ENCODE measurements at regions not wholly inside any gene's neighbourhood (a gene's known extent, or its start where the extent isn't known, plus 50 kb on each side); places are given as distances from the start of the nearest gene placed in this dataset.
"Not testable (repeated sequence)": the region's sequence is repeated elsewhere in the genome, so short reads cannot be mapped to it uniquely, and the experiment has no call there.

- TF ChIP-seq CTCF (IDR thresholded peaks at IDR 0.05; ENCODE audit: insufficient read depth, low read length) = no peak
- TF ChIP-seq SPI1 (IDR thresholded peaks at IDR 0.05; ENCODE audit: borderline replicate concordance, low read depth) = no peak
- TF ChIP-seq POLR2AphosphoS5 (IDR thresholded peaks at IDR 0.05; ENCODE audit: low read depth) = no peak
- TF ChIP-seq REST (IDR thresholded peaks at IDR 0.05; ENCODE audit: insufficient replicate concordance, low read depth) = no peak
- TF ChIP-seq GABPA (IDR thresholded peaks at IDR 0.05; ENCODE audit: low read depth) = no peak
- Histone ChIP-seq H3K4me3 (replicated peaks; ENCODE audit: insufficient read depth, low read length) (no peak overlapping the region), H3K27ac (replicated peaks) (no peak overlapping the region), H3K27me3 (ENCODE audit: insufficient read depth, poor library complexity, severe bottlenecking) (no peaks in the 10 kb centered on the region)
- DNase-seq (ENCODE audit: low read depth in 1 of 2, low spot score in 1 of 2) = no peak
These were observed 201.7 kb upstream of the ADAMTS3 start for GRCh38 chr4:72770708-72771107.

- Histone ChIP-seq H3K4me3 (replicated peaks; ENCODE audit: insufficient read depth, low read length) (no peak overlapping the region), H3K27me3 (ENCODE audit: insufficient read depth, poor library complexity, severe bottlenecking) (no peaks in the 10 kb centered on the region), H3K27ac (replicated peaks) (no peak overlapping the region)
- DNase-seq (ENCODE audit: low read depth in 1 of 2, low spot score in 1 of 2) = no peak
- TF ChIP-seq GABPA (IDR thresholded peaks at IDR 0.05; ENCODE audit: low read depth) (no peak), CTCF (IDR thresholded peaks at IDR 0.05; ENCODE audit: insufficient read depth, low read length) (no peak), SPI1 (IDR thresholded peaks at IDR 0.05; ENCODE audit: borderline replicate concordance, low read depth) (no peak), REST (IDR thresholded peaks at IDR 0.05; ENCODE audit: insufficient replicate concordance, low read depth) (no peak), POLR2AphosphoS5 (IDR thresholded peaks at IDR 0.05; ENCODE audit: low read depth) (no peak)
These were observed 199.3 kb upstream of the ADAMTS3 start for GRCh38 chr4:72768364-72768763.

GRCh38 chr4:72767618-72768302 is 198.7 kb upstream of the ADAMTS3 start:
- no peak for DNase-seq (ENCODE audit: low read depth in 1 of 2, low spot score in 1 of 2)
- H3K4me3 ChIP-seq (replicated peaks; ENCODE audit: insufficient read depth, low read length) = no peak overlapping the region
- TF ChIP-seq POLR2AphosphoS5 (IDR thresholded peaks at IDR 0.05; ENCODE audit: low read depth) (no peak), SPI1 (IDR thresholded peaks at IDR 0.05; ENCODE audit: borderline replicate concordance, low read depth) (no peak), CTCF (IDR thresholded peaks at IDR 0.05; ENCODE audit: insufficient read depth, low read length) (no peak), REST (IDR thresholded peaks at IDR 0.05; ENCODE audit: insufficient replicate concordance, low read depth) (no peak), GABPA (IDR thresholded peaks at IDR 0.05; ENCODE audit: low read depth) (no peak)
- H3K27ac ChIP-seq (replicated peaks) = no peak overlapping the region
- H3K27me3 ChIP-seq (ENCODE audit: insufficient read depth, poor library complexity, severe bottlenecking) = no peaks in the 10 kb centered on the region

GRCh38 chr4:72765788-72766187 is 196.8 kb upstream of the ADAMTS3 start:
- not testable (repeated sequence) for H3K4me3 ChIP-seq (replicated peaks; ENCODE audit: insufficient read depth, low read length); DNase-seq (ENCODE audit: low read depth in 1 of 2, low spot score in 1 of 2); H3K27me3 ChIP-seq (ENCODE audit: insufficient read depth, poor library complexity, severe bottlenecking); H3K27ac ChIP-seq (replicated peaks)
